Pulmonary artery endothelial cell (primary cell): ENCODE measurements at regions not wholly inside any gene's neighbourhood (a gene's known extent, or its start where the extent isn't known, plus 50 kb on each side); places are given as distances from the start of the nearest gene placed in this dataset.
"Not testable (repeated sequence)": the region's sequence is repeated elsewhere in the genome, so short reads cannot be mapped to it uniquely, and the experiment has no call there.

Source experiments
- DNase-seq: peaks from one replicate; pipeline ENCODE4 v3.0.0-alpha.2; 2011; ENCODE audit warnings: low read depth, low spot score

- DNase-seq, result peak; percentile 47
Observed at GRCh38 chr10:118423800-118424442, 81.8 kb upstream of the FAM204A start.

- DNase-seq, result no peak
Observed at GRCh38 chr10:118422241-118422640, 80.1 kb upstream of the FAM204A start.

GRCh38 chr10:118420049-118420448, 77.9 kb upstream of the FAM204A start:
- not testable (repeated sequence) for DNase-seq

- no peak for DNase-seq
Observed at GRCh38 chr10:118412932-118413331, 70.8 kb upstream of the FAM204A start.

GRCh38 chr10:118412132-118412760, 70.1 kb upstream of the FAM204A start:
- no peak for DNase-seq

- no peak for DNase-seq
Observed at GRCh38 chr10:118409295-118409694, 67.2 kb upstream of the FAM204A start.

- DNase-seq, result no peak
Observed at GRCh38 chr10:118408181-118408580, 66.1 kb upstream of the FAM204A start.

- DNase-seq, result no peak
Observed at GRCh38 chr10:118407777-118408176, 65.7 kb upstream of the FAM204A start.

- no peak for DNase-seq
Observed at GRCh38 chr10:118407026-118407425, 64.9 kb upstream of the FAM204A start.

- no peak for DNase-seq
Observed at GRCh38 chr10:118405928-118406327, 63.8 kb upstream of the FAM204A start.

- no peak for DNase-seq
Observed at GRCh38 chr10:118403967-118404366, 61.8 kb upstream of the FAM204A start.

GRCh38 chr10:118401708-118402193, 59.6 kb upstream of the FAM204A start:
- DNase-seq, result no peak

GRCh38 chr10:118397391-118397790, 55.3 kb upstream of the FAM204A start:
- no peak for DNase-seq

- DNase-seq, result no peak
Observed at GRCh38 chr10:118395947-118396346, 53.8 kb upstream of the FAM204A start.

GRCh38 chr10:118394301-118395200, 52.4 kb upstream of the FAM204A start:
- no peak for DNase-seq

- DNase-seq, result no peak
Observed at GRCh38 chr10:118392761-118393160, 50.6 kb upstream of the FAM204A start.
